ENCODE measurements at regions not wholly inside any gene's neighbourhood (a gene's known extent, or its start where the extent isn't known, plus 50 kb on each side); places are given as distances from the start of the nearest gene placed in this dataset.

- H3K4me1 ChIP-seq = no peaks in the 10 kb centered on the region
- H3K9me3 ChIP-seq = no peaks in the 10 kb centered on the region
- H3K27me3 ChIP-seq = no peaks in the 10 kb centered on the region
- H3K9ac ChIP-seq (ENCODE audit: low read depth in 2 of 2, low read length in 2 of 2) = no peak overlapping the region
- no peaks in the 10 kb centered on the region for H3K36me3 ChIP-seq
- intact Hi-C loops (cut with DNase I) = no loop called here
- no peak for TF ChIP-seq CTCF (IDR thresholded peaks at IDR 0.05)
- DNase-seq = no peak
- H3K27ac ChIP-seq = no peak overlapping the region
- no peak overlapping the region for H3K4me3 ChIP-seq
These were observed 414.7 kb downstream of the LPIN1 start for GRCh38 chr2:12161085-12161484.

- Histone ChIP-seq H3K27me3 (no peaks in the 10 kb centered on the region), H3K9me3 (no peaks in the 10 kb centered on the region), H3K4me1 (no peaks in the 10 kb centered on the region), H3K36me3 (no peaks in the 10 kb centered on the region), H3K27ac (no peak overlapping the region), H3K4me3 (no peak overlapping the region), H3K9ac (ENCODE audit: low read depth in 2 of 2, low read length in 2 of 2) (no peak overlapping the region)
- no peak for TF ChIP-seq CTCF (IDR thresholded peaks at IDR 0.05)
- intact Hi-C loops (cut with DNase I) = no loop called here
- no peak for DNase-seq
These were observed 416.1 kb downstream of the LPIN1 start for GRCh38 chr2:12162269-12163247.

- Histone ChIP-seq H3K9ac (ENCODE audit: low read depth in 2 of 2, low read length in 2 of 2) (no peak overlapping the region), H3K27me3 (no peaks in the 10 kb centered on the region), H3K27ac (no peak overlapping the region), H3K36me3 (no peaks in the 10 kb centered on the region), H3K4me3 (no peak overlapping the region), H3K4me1 (no peaks in the 10 kb centered on the region), H3K9me3 (no peaks in the 10 kb centered on the region)
- no peak for TF ChIP-seq CTCF (IDR thresholded peaks at IDR 0.05)
- no peak for DNase-seq
- intact Hi-C loops (cut with DNase I) = no loop called here
These were observed 417.4 kb downstream of the LPIN1 start for GRCh38 chr2:12163866-12164265.

GRCh38 chr2:12164689-12165088, 418.3 kb downstream of the LPIN1 start:
- intact Hi-C loops (cut with DNase I) = no loop called here
- H3K9ac ChIP-seq (ENCODE audit: low read depth in 2 of 2, low read length in 2 of 2) = no peak overlapping the region
- no peaks in the 10 kb centered on the region for H3K27me3 ChIP-seq
- H3K36me3 ChIP-seq = no peaks in the 10 kb centered on the region
- no peaks in the 10 kb centered on the region for H3K4me1 ChIP-seq
- H3K4me3 ChIP-seq = no peak overlapping the region
- no peaks in the 10 kb centered on the region for H3K9me3 ChIP-seq
- DNase-seq = no peak
- H3K27ac ChIP-seq = no peak overlapping the region
- no peak for TF ChIP-seq CTCF (IDR thresholded peaks at IDR 0.05)

GRCh38 chr2:12167525-12168317, 421.3 kb downstream of the LPIN1 start:
- no peak for DNase-seq
- no peak overlapping the region for H3K27ac ChIP-seq
- no peaks in the 10 kb centered on the region for H3K9me3 ChIP-seq
- H3K36me3 ChIP-seq = no peaks in the 10 kb centered on the region
- H3K4me3 ChIP-seq = no peak overlapping the region
- TF ChIP-seq CTCF (IDR thresholded peaks at IDR 0.05) = no peak
- no peak overlapping the region for H3K9ac ChIP-seq (ENCODE audit: low read depth in 2 of 2, low read length in 2 of 2)
- no peaks in the 10 kb centered on the region for H3K4me1 ChIP-seq
- intact Hi-C loops (cut with DNase I) = no loop called here
- no peaks in the 10 kb centered on the region for H3K27me3 ChIP-seq

All from colonic mucosa (tissue), 4 donors.